Transverse colon (tissue), 4 donors: ENCODE measurements at regions not wholly inside any gene's neighbourhood (a gene's known extent, or its start where the extent isn't known, plus 50 kb on each side); places are given as distances from the start of the nearest gene placed in this dataset.

Source experiments
- POLR2A ChIP-seq: fragments of 450-650 bp; IDR thresholded peaks from one replicate; pipeline ENCODE4 v1.6.1; 2016; ENCODE audit warnings: antibody characterized with exemption, mild to moderate bottlenecking, moderate library complexity
- POLR2AphosphoS5 ChIP-seq, 3 donors: sonication (generic); formaldehyde crosslinking; IDR thresholded peaks; one replicate each; pipeline ENCODE4 v1.6.1; 2016; ENCODE audit warnings: antibody characterized with exemption in 3 of 3
- TF ChIP-seq, protein P1 (sequence below), 5 experiments: fragments of 200-600 bp in 3 of 5; fragments of 450-650 bp in 2 of 5; sonication (generic) in 3 of 5; IDR thresholded peaks; 1 replicate in 2 of 5; 2 replicates in 3 of 5; pipeline ENCODE4 v1.5.1; 2016 to 2017; ENCODE audit warnings: antibody characterized with exemption in 5 of 5, inconsistent platforms in 3 of 5, mild to moderate bottlenecking in 2 of 5, moderate library complexity in 1 of 5

DNA sequence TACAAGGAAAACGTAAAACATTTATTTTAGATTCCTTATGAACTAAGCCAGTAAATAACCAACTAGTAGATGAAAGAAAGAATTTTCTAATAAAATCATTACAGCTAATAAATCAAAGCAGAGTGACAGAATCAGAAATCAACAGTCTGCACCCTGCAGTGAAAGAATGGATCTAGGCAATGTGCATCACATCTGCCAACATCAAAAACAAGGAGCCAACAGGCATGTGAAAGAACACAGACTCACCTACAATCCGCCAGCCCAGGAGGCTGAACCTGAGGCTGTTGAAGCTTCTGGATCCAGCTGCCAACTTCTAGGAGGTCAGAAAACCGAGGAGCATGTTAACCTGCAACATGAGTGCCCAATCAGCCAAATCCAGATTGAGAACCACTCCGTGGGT, 196.3 kb downstream of the SETD4 start:
- TF ChIP-seq POLR2A (no peak), POLR2AphosphoS5 (IDR thresholded peaks at IDR 0.05) (no peak)
- TF ChIP-seq, protein P1, sequence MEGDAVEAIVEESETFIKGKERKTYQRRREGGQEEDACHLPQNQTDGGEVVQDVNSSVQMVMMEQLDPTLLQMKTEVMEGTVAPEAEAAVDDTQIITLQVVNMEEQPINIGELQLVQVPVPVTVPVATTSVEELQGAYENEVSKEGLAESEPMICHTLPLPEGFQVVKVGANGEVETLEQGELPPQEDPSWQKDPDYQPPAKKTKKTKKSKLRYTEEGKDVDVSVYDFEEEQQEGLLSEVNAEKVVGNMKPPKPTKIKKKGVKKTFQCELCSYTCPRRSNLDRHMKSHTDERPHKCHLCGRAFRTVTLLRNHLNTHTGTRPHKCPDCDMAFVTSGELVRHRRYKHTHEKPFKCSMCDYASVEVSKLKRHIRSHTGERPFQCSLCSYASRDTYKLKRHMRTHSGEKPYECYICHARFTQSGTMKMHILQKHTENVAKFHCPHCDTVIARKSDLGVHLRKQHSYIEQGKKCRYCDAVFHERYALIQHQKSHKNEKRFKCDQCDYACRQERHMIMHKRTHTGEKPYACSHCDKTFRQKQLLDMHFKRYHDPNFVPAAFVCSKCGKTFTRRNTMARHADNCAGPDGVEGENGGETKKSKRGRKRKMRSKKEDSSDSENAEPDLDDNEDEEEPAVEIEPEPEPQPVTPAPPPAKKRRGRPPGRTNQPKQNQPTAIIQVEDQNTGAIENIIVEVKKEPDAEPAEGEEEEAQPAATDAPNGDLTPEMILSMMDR (IDR thresholded peaks at IDR 0.05), result no peak
